ENCODE measurements at regions not wholly inside any gene's neighbourhood (a gene's known extent, or its start where the extent isn't known, plus 50 kb on each side); places are given as distances from the start of the nearest gene placed in this dataset.

- TF ChIP-seq POLR2A (IDR thresholded peaks at IDR 0.05): no peak
- TF ChIP-seq, protein P1, sequence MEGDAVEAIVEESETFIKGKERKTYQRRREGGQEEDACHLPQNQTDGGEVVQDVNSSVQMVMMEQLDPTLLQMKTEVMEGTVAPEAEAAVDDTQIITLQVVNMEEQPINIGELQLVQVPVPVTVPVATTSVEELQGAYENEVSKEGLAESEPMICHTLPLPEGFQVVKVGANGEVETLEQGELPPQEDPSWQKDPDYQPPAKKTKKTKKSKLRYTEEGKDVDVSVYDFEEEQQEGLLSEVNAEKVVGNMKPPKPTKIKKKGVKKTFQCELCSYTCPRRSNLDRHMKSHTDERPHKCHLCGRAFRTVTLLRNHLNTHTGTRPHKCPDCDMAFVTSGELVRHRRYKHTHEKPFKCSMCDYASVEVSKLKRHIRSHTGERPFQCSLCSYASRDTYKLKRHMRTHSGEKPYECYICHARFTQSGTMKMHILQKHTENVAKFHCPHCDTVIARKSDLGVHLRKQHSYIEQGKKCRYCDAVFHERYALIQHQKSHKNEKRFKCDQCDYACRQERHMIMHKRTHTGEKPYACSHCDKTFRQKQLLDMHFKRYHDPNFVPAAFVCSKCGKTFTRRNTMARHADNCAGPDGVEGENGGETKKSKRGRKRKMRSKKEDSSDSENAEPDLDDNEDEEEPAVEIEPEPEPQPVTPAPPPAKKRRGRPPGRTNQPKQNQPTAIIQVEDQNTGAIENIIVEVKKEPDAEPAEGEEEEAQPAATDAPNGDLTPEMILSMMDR (IDR thresholded peaks at IDR 0.05): no peak
Measured at GRCh38 chr2:57893786-57894185, 152.8 kb upstream of the VRK2 start.
